Breast epithelium (tissue), 4 donors: ENCODE measurements at regions not wholly inside any gene's neighbourhood (a gene's known extent, or its start where the extent isn't known, plus 50 kb on each side); places are given as distances from the start of the nearest gene placed in this dataset.
"Not testable (repeated sequence)": the region's sequence is repeated elsewhere in the genome, so short reads cannot be mapped to it uniquely, and the experiment has no call there.

Source experiments
- DNase-seq, 2 donors: peaks; one replicate each; pipeline ENCODE4 v3.0.0-alpha.2; 2019; ENCODE audit warnings: low spot score in 2 of 2
- H3K27ac ChIP-seq, 2 donors: fragments of 200-600 bp; sonication (generic) in 1 of 2; one replicate each; pipeline ENCODE4 v1.5.1; 2016 to 2019; ENCODE audit warnings: mild to moderate bottlenecking in 1 of 2
- H3K27me3 ChIP-seq, 2 donors: fragments of 200-600 bp; sonication (generic) in 1 of 2; one replicate each; pipeline versions ENCODE4 v1.5.1 to v1.6.0; 2017 to 2019; ENCODE audit warnings: control low read depth in 1 of 2, mild to moderate bottlenecking in 1 of 2
- H3K36me3 ChIP-seq: fragments of 200-600 bp; one replicate; pipeline ENCODE4 v1.5.1; 2019
- H3K4me1 ChIP-seq, 2 donors: fragments of 200-600 bp; sonication (generic); one replicate each; pipeline ENCODE4 v1.5.1; 2016 to 2019; ENCODE audit warnings: control low read depth in 1 of 2
- H3K4me3 ChIP-seq, 3 donors: fragments of 200-600 bp; sonication (generic); 1 replicate in 2 of 3; 2 replicates in 1 of 3; pipeline ENCODE4 v1.5.1; 2016 to 2019; ENCODE audit warnings: mild to moderate bottlenecking in 3 of 3, moderate library complexity in 2 of 3
- H3K9me3 ChIP-seq, 2 donors: fragments of 200-600 bp; sonication (generic) in 1 of 2; one replicate each; pipeline ENCODE4 v1.5.1; 2016 to 2019; ENCODE audit warnings: control low read depth in 1 of 2
- POLR2A ChIP-seq: fragments of 450-650 bp; IDR thresholded peaks from one replicate; pipeline ENCODE4 v1.6.1; 2016; ENCODE audit warnings: antibody characterized with exemption, mild to moderate bottlenecking, moderate library complexity
- POLR2AphosphoS5 ChIP-seq, 3 donors: sonication (generic); formaldehyde crosslinking; IDR thresholded peaks; one replicate each; pipeline ENCODE4 v1.6.1; 2017; ENCODE audit warnings: antibody characterized with exemption in 3 of 3
- intact Hi-C: fragments of 100-400 bp; cut with DNase I; formaldehyde crosslinking; loops from one replicate; pipeline ENCODE4 v1.15.1; 2023; ENCODE audit warnings: low total_unique reads
- TF ChIP-seq, protein P1 (sequence below), 3 donors: fragments of 450-650 bp; IDR thresholded peaks; one replicate each; pipeline ENCODE4 v1.5.1; 2016 to 2017; ENCODE audit warnings: antibody characterized with exemption in 3 of 3, mild to moderate bottlenecking in 3 of 3, moderate library complexity in 3 of 3

DNA sequence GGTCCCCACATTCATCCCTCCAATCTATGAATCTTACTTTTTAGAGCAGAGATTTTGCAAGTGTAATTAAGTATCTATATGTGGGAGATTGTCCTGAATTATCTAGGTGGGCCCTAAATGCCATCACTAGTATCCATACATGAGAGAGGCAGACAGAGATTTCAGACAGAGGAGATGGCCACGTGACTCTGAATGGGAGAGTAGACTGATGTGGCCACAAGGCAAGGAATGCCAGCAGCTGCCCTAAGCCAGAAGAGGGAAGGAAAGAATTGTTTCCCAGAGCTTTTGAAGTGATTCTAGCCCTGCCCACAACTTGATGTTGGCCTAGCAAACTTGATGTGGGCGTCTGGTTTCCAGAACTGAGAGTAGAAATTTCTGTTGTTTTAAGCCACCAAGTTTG lies 90.1 kb upstream of the PCAT7 start:
- H3K27me3 ChIP-seq: no peaks in the 10 kb centered on the region
- H3K4me3 ChIP-seq: no peak overlapping the region
- no peak overlapping the region for H3K27ac ChIP-seq
- intact Hi-C loops: no loop called here
- H3K9me3 ChIP-seq: peaks cover 5 to 31% of the 10 kb centered on the region in 2 donors
- no peak for DNase-seq
- H3K36me3 ChIP-seq: peaks cover 8% of the 10 kb centered on the region
- TF ChIP-seq POLR2A (no peak), POLR2AphosphoS5 (IDR thresholded peaks at IDR 0.05) (no peak)
- TF ChIP-seq, protein P1, sequence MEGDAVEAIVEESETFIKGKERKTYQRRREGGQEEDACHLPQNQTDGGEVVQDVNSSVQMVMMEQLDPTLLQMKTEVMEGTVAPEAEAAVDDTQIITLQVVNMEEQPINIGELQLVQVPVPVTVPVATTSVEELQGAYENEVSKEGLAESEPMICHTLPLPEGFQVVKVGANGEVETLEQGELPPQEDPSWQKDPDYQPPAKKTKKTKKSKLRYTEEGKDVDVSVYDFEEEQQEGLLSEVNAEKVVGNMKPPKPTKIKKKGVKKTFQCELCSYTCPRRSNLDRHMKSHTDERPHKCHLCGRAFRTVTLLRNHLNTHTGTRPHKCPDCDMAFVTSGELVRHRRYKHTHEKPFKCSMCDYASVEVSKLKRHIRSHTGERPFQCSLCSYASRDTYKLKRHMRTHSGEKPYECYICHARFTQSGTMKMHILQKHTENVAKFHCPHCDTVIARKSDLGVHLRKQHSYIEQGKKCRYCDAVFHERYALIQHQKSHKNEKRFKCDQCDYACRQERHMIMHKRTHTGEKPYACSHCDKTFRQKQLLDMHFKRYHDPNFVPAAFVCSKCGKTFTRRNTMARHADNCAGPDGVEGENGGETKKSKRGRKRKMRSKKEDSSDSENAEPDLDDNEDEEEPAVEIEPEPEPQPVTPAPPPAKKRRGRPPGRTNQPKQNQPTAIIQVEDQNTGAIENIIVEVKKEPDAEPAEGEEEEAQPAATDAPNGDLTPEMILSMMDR (IDR thresholded peaks at IDR 0.05): no peak
- no peaks in the 10 kb centered on the region for H3K4me1 ChIP-seq

DNA sequence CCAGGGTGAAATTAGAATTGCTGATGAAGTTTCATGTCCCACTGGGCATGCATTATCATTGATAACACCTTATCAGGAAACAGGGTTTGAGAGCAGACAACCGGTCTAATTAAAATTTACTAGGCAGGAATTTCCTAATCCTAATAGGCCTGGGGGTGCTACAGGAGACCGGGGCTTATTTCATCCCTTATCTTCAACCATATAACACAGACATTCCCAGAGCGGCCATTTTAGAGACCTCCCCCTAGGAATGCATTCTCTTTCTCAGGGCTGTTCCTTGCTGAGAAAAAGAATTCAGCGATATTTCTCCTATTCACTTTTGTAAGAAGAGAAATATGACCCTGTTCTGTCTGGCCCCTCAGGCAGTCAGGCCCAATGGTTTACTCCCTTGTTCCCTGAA lies 82.8 kb upstream of the PCAT7 start:
- intact Hi-C loops, DNase-seq, H3K27ac ChIP-seq, H3K4me1 ChIP-seq, H3K4me3 ChIP-seq, H3K27me3 ChIP-seq, H3K36me3 ChIP-seq: not testable (repeated sequence)
- H3K9me3 ChIP-seq: peaks cover 5 to 26% of the 10 kb centered on the region in 2 donors

- no peak for DNase-seq
- H3K4me1 ChIP-seq: no peaks in the 10 kb centered on the region
- intact Hi-C loops: no loop called here
- no peak overlapping the region for H3K4me3 ChIP-seq
- H3K36me3 ChIP-seq: no peaks in the 10 kb centered on the region
- no peak overlapping the region for H3K27ac ChIP-seq
- H3K9me3 ChIP-seq: peaks cover 5 to 26% of the 10 kb centered on the region in 2 donors
- TF ChIP-seq, protein P1 (IDR thresholded peaks at IDR 0.05): no peak
- TF ChIP-seq POLR2AphosphoS5 (IDR thresholded peaks at IDR 0.05) (no peak), POLR2A (no peak)
- H3K27me3 ChIP-seq: no peaks in the 10 kb centered on the region
Observed at GRCh38 chr9:94472806-94473360, 82.0 kb upstream of the PCAT7 start.

DNA sequence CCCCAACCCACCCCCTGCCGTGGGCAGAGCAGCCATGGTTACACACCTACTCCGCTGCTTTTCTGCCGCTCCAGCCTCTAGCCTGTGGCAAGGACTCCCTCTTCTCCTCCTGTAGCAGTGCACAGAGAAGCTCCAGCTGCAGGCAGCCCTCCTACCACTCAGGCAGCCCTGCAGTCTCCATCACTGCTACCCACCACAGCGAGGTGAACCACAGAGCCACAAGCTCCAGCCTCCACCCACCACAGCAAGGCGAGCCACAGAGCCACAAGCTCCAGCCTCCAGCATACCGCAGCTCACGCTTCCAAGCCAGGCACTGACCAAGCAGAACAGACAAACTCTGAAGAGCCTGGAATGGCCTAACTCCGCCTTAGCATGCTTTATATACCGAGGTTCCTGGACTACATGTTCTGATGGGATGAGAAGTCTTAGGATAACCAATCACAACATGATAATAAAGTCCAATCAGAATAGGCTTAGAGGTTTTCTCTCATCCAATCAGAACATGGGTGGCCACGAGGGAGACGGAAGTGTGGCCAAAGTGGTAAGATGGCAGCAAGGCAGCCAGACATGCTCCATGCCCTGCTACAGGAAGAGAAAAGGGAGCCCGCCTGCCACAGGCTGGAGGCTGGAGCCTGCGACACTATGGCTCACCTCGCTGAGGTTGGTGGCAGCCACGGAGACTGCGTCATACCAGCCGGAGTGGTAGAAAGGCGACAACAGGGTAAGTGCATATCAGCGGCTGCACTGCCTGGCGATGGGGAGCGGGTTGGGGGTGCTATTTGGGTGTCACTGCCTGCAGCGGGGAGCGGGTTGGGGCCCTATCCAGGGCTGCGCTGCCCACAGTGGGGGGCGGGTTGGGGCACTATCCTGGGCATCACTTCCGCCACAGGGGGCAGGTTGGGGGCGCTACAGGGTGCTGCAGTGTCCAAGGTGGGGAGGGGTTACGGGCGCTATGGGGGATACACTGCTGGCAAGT lies 75.8 kb upstream of the PCAT7 start:
- no peak for TF ChIP-seq POLR2A
- TF ChIP-seq POLR2AphosphoS5 (IDR thresholded peaks at IDR 0.05): no peak
- TF ChIP-seq, protein P1 (IDR thresholded peaks at IDR 0.05): no peak
- Histone ChIP-seq H3K36me3 (no peaks in the 10 kb centered on the region), H3K9me3 (no peaks in the 10 kb centered on the region), H3K27me3 (no peaks in the 10 kb centered on the region), H3K4me1 (no peaks in the 10 kb centered on the region), H3K27ac (no peak overlapping the region), H3K4me3 (no peak overlapping the region)
- no peak for DNase-seq
- intact Hi-C loops: no loop called here

GRCh38 chr9:94479757-94480156 lies 75.1 kb upstream of the PCAT7 start:
- H3K36me3 ChIP-seq: no peaks in the 10 kb centered on the region
- H3K9me3 ChIP-seq: no peaks in the 10 kb centered on the region
- no peaks in the 10 kb centered on the region for H3K27me3 ChIP-seq
- intact Hi-C loops: loop anchor here (10.0 kb wide), 1 partner anchor 225 kb away; no protein-coding TSS in a partner anchor
- no peak overlapping the region for H3K27ac ChIP-seq
- H3K4me3 ChIP-seq: no peak overlapping the region
- no peak for TF ChIP-seq POLR2A
- TF ChIP-seq, protein P1 (IDR thresholded peaks at IDR 0.05): no peak
- TF ChIP-seq POLR2AphosphoS5 (IDR thresholded peaks at IDR 0.05): no peak
- no peaks in the 10 kb centered on the region for H3K4me1 ChIP-seq
- no peak for DNase-seq
